ENCODE measurements at regions not wholly inside any gene's neighbourhood (a gene's known extent, or its start where the extent isn't known, plus 50 kb on each side); places are given as distances from the start of the nearest gene placed in this dataset.

- TF ChIP-seq CREB1 (IDR thresholded peaks at IDR 0.05; ENCODE audit: low read depth) (no peak), REST (IDR thresholded peaks at IDR 0.05; ENCODE audit: low read depth) (no peak), CEBPB (IDR thresholded peaks at IDR 0.05) (no peak), USF1 (IDR thresholded peaks at IDR 0.05) (no peak), TEAD4 (IDR thresholded peaks at IDR 0.05) (no peak), YY1 (IDR thresholded peaks at IDR 0.05; ENCODE audit: low read depth) (no peak), RAD21 (IDR thresholded peaks at IDR 0.05; ENCODE audit: low read depth) (no peak), NFIC (IDR thresholded peaks at IDR 0.05) (no peak), TAF1 (IDR thresholded peaks at IDR 0.05; ENCODE audit: low read depth) (no peak), EP300 (IDR thresholded peaks at IDR 0.05; ENCODE audit: borderline replicate concordance) (no peak), FOXM1 (IDR thresholded peaks at IDR 0.05; ENCODE audit: borderline replicate concordance, low read depth) (no peak), ZBTB7A (IDR thresholded peaks at IDR 0.05; ENCODE audit: low read depth) (no peak), TCF12 (IDR thresholded peaks at IDR 0.05; ENCODE audit: low read depth) (no peak), MAX (IDR thresholded peaks at IDR 0.05) (no peak)
These were observed 51.7 kb upstream of the AJAP1 start for GRCh38 chr1:4602462-4603294.

- no peak for TF ChIP-seq CEBPB (IDR thresholded peaks at IDR 0.05)
- TF ChIP-seq TCF12 (IDR thresholded peaks at IDR 0.05; ENCODE audit: low read depth): 0 out of 2 replicates have a peak, but pooled peaks have one; percentile 48
- TF ChIP-seq EP300 (IDR thresholded peaks at IDR 0.05; ENCODE audit: borderline replicate concordance): peak; percentile 65
- peak; percentile 58; the same call in 1 of the 2 replicates for TF ChIP-seq FOXM1 (IDR thresholded peaks at IDR 0.05; ENCODE audit: borderline replicate concordance, low read depth)
- peak; percentile 68 for TF ChIP-seq TEAD4 (IDR thresholded peaks at IDR 0.05)
- peak; percentile 36; the same call in 1 of the 2 replicates for TF ChIP-seq NFIC (IDR thresholded peaks at IDR 0.05)
These were observed 50.9 kb upstream of the AJAP1 start for GRCh38 chr1:4603295-4604110.

Data from Ishikawa (cell line).